Liver (tissue), 7 donors: ENCODE measurements at regions not wholly inside any gene's neighbourhood (a gene's known extent, or its start where the extent isn't known, plus 50 kb on each side); places are given as distances from the start of the nearest gene placed in this dataset.

Source experiments
- DNase-seq: peaks from one replicate; pipeline ENCODE4 v3.0.0-alpha.2; 2017; ENCODE audit warnings: low spot score
- H3K27ac ChIP-seq, 2 donors: one replicate each; pipeline ENCODE4 v1.7.0; 2013; ENCODE audit warnings: inconsistent platforms in 2 of 2, low read length in 2 of 2, control low read depth in 1 of 2, low read depth in 1 of 2, mild to moderate bottlenecking in 1 of 2
- H3K27me3 ChIP-seq, 4 donors: one replicate each; pipeline versions ENCODE4 v1.6.1 to v1.7.0; 2013; ENCODE audit warnings: low read length in 3 of 4, inconsistent platforms in 1 of 4, mild to moderate bottlenecking in 1 of 4, moderate library complexity in 1 of 4; ENCODE audit not compliant: control insufficient read depth in 4 of 4, insufficient read depth in 4 of 4
- H3K36me3 ChIP-seq, 4 donors: one replicate each; pipeline versions ENCODE4 v1.6.1 to v1.7.0; 2013; ENCODE audit warnings: low read length in 3 of 4, mild to moderate bottlenecking in 3 of 4, low read depth in 1 of 4, moderate library complexity in 1 of 4; ENCODE audit not compliant: control insufficient read depth in 4 of 4, insufficient read depth in 3 of 4
- H3K4me1 ChIP-seq, 4 donors: one replicate each; pipeline versions ENCODE4 v1.6.1 to v1.7.0; 2013; ENCODE audit warnings: low read length in 3 of 4, mild to moderate bottlenecking in 3 of 4, moderate library complexity in 1 of 4; ENCODE audit not compliant: control insufficient read depth in 4 of 4, insufficient read depth in 4 of 4
- H3K4me3 ChIP-seq, 3 donors: one replicate each; pipeline versions ENCODE4 v1.6.1 to v1.7.0; 2013; ENCODE audit warnings: low read length in 3 of 3, control low read depth in 1 of 3, low read depth in 1 of 3, mild to moderate bottlenecking in 1 of 3
- H3K9ac ChIP-seq, 2 donors: one replicate each; pipeline ENCODE4 v1.7.0; 2013; ENCODE audit warnings: low read length in 2 of 2, mild to moderate bottlenecking in 2 of 2, moderate library complexity in 2 of 2, control low read depth in 1 of 2, low read depth in 1 of 2
- H3K9me3 ChIP-seq, 4 donors: one replicate each; pipeline versions ENCODE4 v1.6.1 to v1.7.0; 2013; ENCODE audit warnings: low read length in 3 of 4; ENCODE audit not compliant: control insufficient read depth in 4 of 4
- ATF3 ChIP-seq: IDR thresholded peaks from 2 replicates; pipeline ENCODE4 v1.6.1; 2016; ENCODE audit warnings: antibody characterized with exemption
- EGR1 ChIP-seq, 2 donors: IDR thresholded peaks; 2 replicates each; pipeline ENCODE4 v1.6.1; 2016 to 2018; ENCODE audit warnings: antibody characterized with exemption in 2 of 2, low read depth in 2 of 2
- FOXA2 ChIP-seq: IDR thresholded peaks from 2 replicates; pipeline ENCODE4 v1.6.1; 2016; ENCODE audit warnings: antibody characterized with exemption
- GABPA ChIP-seq, 2 donors: IDR thresholded peaks in 1 of 2; conservative IDR thresholded peaks in 1 of 2; 2 replicates each; pipeline ENCODE4 v1.6.1; 2016; ENCODE audit warnings: antibody characterized with exemption in 2 of 2, mild to moderate bottlenecking in 1 of 2, moderate library complexity in 1 of 2
- HNF4G ChIP-seq: IDR thresholded peaks from 2 replicates; pipeline ENCODE4 v1.6.1; 2016; ENCODE audit warnings: antibody characterized with exemption
- JUND ChIP-seq, 2 donors: IDR thresholded peaks; 2 replicates each; pipeline ENCODE4 v1.6.1; 2016; ENCODE audit warnings: antibody characterized with exemption in 2 of 2
- NR2F2 ChIP-seq: IDR thresholded peaks from 2 replicates; pipeline ENCODE4 v1.6.1; 2016; ENCODE audit warnings: antibody characterized with exemption
- RAD21 ChIP-seq, 2 donors: IDR thresholded peaks; 2 replicates each; pipeline ENCODE4 v1.6.1; 2016; ENCODE audit warnings: antibody characterized with exemption in 2 of 2, mild to moderate bottlenecking in 2 of 2
- REST ChIP-seq: IDR thresholded peaks from 2 replicates; pipeline ENCODE4 v1.6.1; 2016; ENCODE audit warnings: antibody characterized with exemption, mild to moderate bottlenecking
- RXRA ChIP-seq, 2 donors: IDR thresholded peaks; 2 replicates each; pipeline ENCODE4 v1.6.1; 2017 to 2018; ENCODE audit warnings: antibody characterized with exemption in 2 of 2, mild to moderate bottlenecking in 1 of 2
- SP1 ChIP-seq: IDR thresholded peaks from 2 replicates; pipeline ENCODE4 v1.6.1; 2018; ENCODE audit warnings: antibody characterized with exemption, mild to moderate bottlenecking
- TAF1 ChIP-seq: conservative IDR thresholded peaks from 2 replicates; pipeline ENCODE4 v1.6.1; 2016; ENCODE audit warnings: antibody characterized with exemption, mild to moderate bottlenecking
- YY1 ChIP-seq: IDR thresholded peaks from 2 replicates; pipeline ENCODE4 v1.6.1; 2016; ENCODE audit warnings: antibody characterized with exemption, mild to moderate bottlenecking
- WGBS: extraction: QIAGEN DNeasy Blood & Tissue Kit; methylation state at CpG from one replicate; pipeline ENCODE4 v1.1.7; 2013; 5-methylcytosine and 5-hydroxymethylcytosine counted together
- TF ChIP-seq, protein P1 (sequence below): IDR thresholded peaks from 2 replicates; pipeline ENCODE4 v1.6.1; 2016; ENCODE audit warnings: antibody characterized with exemption
- donor health status: healthy.
- donor health status: healthy.
- donor health status: healthy.
- donor health status: healthy.

- Histone ChIP-seq H3K36me3 (no peaks in the 10 kb centered on the region), H3K27ac (no peak overlapping the region), H3K4me3 (no peak overlapping the region), H3K9me3 (no peaks in the 10 kb centered on the region), H3K9ac (no peak overlapping the region), H3K4me1 (peaks cover 4 to 30% (median 21%) of the 10 kb centered on the region in 4 donors), H3K27me3 (no peaks in the 10 kb centered on the region)
- 91% methylated on average over 5 of the region's 5 CpGs for WGBS
- TF ChIP-seq EGR1 (IDR thresholded peaks at IDR 0.05; ENCODE audit: low read depth in 2 of 2) (no peak), SP1 (no peak), TAF1 (no peak), GABPA (IDR thresholded peaks at IDR 0.05 in 1 of 2, conservative IDR thresholded peaks at IDR 0.05 in 1 of 2) (no peak), YY1 (no peak)
- no peak for DNase-seq
These were observed 281.5 kb downstream of the GADD45G start for GRCh38 chr9:89886281-89886700.

- Histone ChIP-seq H3K9ac (no peak overlapping the region), H3K4me3 (no peak overlapping the region), H3K36me3 (no peaks in the 10 kb centered on the region), H3K27ac (no peak overlapping the region), H3K27me3 (no peaks in the 10 kb centered on the region), H3K4me1 (peaks cover 4 to 40% (median 30%) of the 10 kb centered on the region in 4 donors), H3K9me3 (no peaks in the 10 kb centered on the region)
- no peak for DNase-seq
- no peak for TF ChIP-seq FOXA2
- WGBS = 95% methylated on average over 4 of the region's 4 CpGs
These were observed 282.5 kb downstream of the GADD45G start for GRCh38 chr9:89887286-89887685.

- Histone ChIP-seq H3K9me3 (no peaks in the 10 kb centered on the region), H3K4me3 (no peak overlapping the region), H3K9ac (no peak overlapping the region), H3K27me3 (no peaks in the 10 kb centered on the region), H3K36me3 (no peaks in the 10 kb centered on the region), H3K4me1 (peaks cover 4 to 47% (median 34%) of the 10 kb centered on the region in 4 donors), H3K27ac (no peak overlapping the region)
- 91% methylated on average over 2 of the region's 2 CpGs for WGBS
- DNase-seq = no peak
- TF ChIP-seq NR2F2 = no peak
- TF ChIP-seq SP1 = no peak
- no peak for TF ChIP-seq YY1
- TF ChIP-seq EGR1 (IDR thresholded peaks at IDR 0.05; ENCODE audit: low read depth in 2 of 2) = no peak
- no peak for TF ChIP-seq HNF4G
- no peak for TF ChIP-seq TAF1
- no peak for TF ChIP-seq ATF3
- no peak for TF ChIP-seq RXRA (IDR thresholded peaks at IDR 0.05)
- no peak for TF ChIP-seq REST
- TF ChIP-seq GABPA (IDR thresholded peaks at IDR 0.05 in 1 of 2, conservative IDR thresholded peaks at IDR 0.05 in 1 of 2) = no peak
- TF ChIP-seq FOXA2 = no peak
- TF ChIP-seq JUND (IDR thresholded peaks at IDR 0.05) = no peak
- TF ChIP-seq, protein P1, sequence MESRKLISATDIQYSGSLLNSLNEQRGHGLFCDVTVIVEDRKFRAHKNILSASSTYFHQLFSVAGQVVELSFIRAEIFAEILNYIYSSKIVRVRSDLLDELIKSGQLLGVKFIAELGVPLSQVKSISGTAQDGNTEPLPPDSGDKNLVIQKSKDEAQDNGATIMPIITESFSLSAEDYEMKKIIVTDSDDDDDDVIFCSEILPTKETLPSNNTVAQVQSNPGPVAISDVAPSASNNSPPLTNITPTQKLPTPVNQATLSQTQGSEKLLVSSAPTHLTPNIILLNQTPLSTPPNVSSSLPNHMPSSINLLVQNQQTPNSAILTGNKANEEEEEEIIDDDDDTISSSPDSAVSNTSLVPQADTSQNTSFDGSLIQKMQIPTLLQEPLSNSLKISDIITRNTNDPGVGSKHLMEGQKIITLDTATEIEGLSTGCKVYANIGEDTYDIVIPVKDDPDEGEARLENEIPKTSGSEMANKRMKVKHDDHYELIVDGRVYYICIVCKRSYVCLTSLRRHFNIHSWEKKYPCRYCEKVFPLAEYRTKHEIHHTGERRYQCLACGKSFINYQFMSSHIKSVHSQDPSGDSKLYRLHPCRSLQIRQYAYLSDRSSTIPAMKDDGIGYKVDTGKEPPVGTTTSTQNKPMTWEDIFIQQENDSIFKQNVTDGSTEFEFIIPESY = no peak
- no peak for TF ChIP-seq RAD21 (IDR thresholded peaks at IDR 0.05)
These were observed 283.4 kb downstream of the GADD45G start for GRCh38 chr9:89888233-89888632.
